8988T (cell line): ENCODE measurements at regions not wholly inside any gene's neighbourhood (a gene's known extent, or its start where the extent isn't known, plus 50 kb on each side); places are given as distances from the start of the nearest gene placed in this dataset.
"Not testable (repeated sequence)": the region's sequence is repeated elsewhere in the genome, so short reads cannot be mapped to it uniquely, and the experiment has no call there.

Source experiments
- DNase-seq: peaks from one replicate; pipeline ENCODE4 v3.0.0; 2011

- DNase-seq = no peak
Measured at GRCh38 chr10:62498271-62498670, 124.1 kb downstream of the ZNF365 start.

DNA sequence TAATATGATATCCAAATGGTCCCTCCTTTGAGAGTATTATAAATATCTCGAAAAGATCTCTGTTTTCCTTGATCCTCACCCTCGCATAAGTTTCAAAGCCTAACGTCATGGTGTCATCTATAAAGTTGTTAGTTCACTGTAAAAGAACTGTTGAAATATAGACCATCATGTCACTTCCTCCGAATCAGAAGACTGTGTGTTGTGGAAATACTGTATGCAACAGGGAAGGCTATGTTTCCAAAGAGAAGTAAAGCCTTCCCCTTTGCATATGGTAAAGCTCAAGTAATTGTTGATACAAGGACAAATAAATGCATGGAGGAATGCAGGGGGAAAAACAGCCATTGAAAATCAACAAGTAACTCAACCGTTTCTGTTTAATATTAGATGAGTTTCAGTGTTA lies 125.9 kb downstream of the ZNF365 start:
- not testable (repeated sequence) for DNase-seq

DNA sequence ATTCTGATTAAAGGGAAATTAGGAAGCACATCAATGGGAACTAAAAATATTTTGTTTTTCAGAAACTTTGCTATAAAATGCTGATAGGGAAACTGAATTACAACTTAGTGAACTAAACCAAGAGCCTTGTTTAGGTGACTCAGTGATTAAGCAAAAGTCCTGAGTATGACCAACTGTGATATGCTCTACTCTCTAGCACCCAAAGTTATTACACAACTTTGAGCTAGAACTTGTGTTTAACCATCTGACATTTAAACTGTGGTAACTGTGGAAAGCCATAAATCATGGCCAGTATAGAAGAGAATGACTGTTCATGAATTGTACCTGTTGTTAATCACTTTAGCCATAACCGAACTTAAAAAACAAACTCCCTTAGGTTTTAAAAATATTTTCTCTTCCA lies 127.4 kb downstream of the ZNF365 start:
- DNase-seq = no peak

GRCh38 chr10:62502995-62503613 lies 128.9 kb downstream of the ZNF365 start:
- no peak for DNase-seq

DNA sequence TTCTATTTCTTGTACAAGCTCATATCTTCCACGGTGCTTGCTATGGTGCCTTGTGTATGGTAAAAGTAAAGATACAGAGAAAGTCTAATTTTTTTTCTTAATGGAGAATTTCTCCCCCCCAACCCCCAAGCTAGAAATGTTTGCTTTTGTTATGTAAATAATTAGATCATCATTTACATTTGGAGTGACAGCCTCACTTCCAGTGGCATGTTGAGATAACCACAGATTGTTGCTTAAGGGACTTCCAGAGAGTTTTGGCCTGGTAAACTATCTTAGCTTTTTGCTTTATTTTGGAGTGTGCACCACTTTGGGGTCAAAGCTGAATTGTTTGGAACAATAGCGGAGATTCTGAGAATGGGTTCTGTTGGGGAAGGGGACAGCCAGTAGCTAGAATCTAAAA lies 129.7 kb downstream of the ZNF365 start:
- DNase-seq = no peak

GRCh38 chr10:62506371-62506770 lies 132.2 kb downstream of the ZNF365 start:
- DNase-seq = no peak

DNA sequence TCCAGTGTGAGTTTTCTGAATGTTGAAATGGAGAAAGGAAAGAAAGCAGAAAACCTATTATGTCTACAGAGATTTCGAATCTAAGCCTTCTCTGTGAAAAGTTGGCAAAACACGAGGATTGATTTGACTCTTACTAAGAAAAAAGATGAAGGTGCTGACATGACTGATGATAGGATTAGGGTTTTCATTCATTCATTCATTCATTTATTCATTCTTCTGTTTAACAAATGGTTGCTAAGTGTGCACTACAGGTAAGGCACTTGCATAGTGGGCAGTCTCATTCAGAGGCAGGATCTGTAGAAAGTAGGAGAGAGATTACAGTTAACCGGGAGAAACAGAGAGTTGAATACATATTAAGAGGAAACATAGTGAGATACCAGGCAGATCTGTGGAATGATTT lies 137.1 kb downstream of the ZNF365 start:
- DNase-seq = no peak

GRCh38 chr10:62511656-62512055 lies 137.5 kb downstream of the ZNF365 start:
- no peak for DNase-seq

- no peak for DNase-seq
Measured at GRCh38 chr10:62512732-62513475, 138.7 kb downstream of the ZNF365 start.

DNA sequence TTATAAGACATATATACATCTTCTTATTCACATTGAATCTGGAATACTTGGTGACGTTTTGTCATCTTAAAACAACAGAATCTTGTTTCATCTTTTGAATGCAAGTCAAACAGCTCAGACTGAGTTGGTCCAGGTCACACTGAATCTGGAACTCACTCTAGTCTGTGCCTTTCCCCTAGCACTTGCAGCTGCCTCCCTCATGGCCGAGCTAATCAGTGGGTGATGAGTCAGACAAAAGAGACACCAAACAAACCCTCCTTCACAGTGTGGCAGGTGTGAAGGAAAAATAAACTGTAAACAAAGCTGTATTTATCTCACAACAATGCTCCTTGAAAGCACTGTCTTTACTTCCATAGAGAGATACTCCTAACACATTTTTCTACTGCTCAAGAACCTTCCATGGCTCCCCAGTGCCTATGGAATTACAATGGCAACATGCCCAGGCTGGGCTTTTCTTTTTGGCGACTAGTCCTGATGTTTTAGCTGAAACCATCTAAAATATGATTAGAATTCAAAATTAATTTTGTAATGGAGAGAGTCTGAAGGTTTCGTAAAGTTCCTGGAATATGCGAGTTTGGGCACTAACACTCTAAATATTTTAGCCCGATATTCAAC lies 140.0 kb downstream of the ZNF365 start:
- no peak for DNase-seq

DNA sequence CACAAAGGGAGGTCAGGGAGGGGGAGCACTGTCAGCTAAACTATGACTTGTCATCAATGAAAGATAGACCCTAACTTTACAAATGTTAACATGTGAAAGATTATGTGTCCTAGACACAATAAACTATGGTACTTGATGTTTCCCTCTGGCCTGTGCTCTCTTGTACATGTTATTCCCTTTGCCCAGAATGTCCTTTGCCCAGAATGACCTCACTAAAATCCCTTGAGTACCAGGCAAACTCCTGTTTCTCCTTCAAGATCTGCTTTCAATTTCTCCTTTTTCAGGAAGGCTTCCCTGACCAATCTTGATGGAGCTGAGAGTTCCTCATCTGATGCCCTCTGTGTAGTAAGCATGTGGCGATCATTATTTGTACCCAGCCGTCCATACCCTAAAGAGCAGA lies 143.1 kb downstream of the ZNF365 start:
- DNase-seq = no peak

DNA sequence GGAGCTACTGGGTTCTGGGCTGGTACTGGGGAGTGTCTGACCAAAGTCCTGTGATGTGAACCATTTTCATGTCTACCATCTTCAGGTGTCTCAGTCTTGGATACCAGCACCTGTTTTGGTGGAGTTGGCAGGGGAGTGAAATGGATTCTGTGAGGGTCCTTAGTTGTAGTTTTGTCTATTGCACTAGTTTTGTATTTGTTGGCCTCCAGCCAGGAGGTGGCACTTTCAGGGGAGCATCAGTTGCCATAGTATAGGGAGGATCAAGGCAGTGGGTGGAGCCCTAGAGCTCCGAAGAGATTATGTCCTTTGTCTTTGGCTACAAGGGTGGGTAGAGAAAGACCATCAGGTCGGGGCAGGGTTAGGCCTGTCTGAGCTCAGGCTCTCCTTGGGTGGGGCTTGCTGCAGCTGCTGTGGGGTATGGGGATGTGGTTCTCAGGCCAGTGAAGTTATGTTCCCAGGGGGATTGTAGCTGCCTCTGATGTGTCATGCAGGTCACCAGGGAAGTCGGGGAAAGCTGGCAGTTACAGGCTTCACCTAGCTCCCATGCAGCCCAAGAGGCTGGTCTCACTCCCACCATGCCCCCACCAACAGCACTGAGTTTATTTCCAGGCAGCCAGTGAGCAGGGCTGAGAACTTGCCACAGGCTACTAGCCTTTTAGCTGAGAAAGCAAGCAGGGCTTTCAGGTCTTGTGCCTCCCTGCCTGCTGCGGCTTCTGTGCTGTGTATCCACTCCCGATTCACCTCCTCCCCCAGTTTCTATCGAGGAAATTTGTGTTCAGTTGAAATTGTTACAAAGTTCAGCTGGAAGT lies 153.1 kb downstream of the ZNF365 start:
- DNase-seq = no peak

GRCh38 chr10:62528441-62528840 lies 154.3 kb downstream of the ZNF365 start:
- DNase-seq = no peak

GRCh38 chr10:62529396-62529795 lies 155.2 kb downstream of the ZNF365 start:
- DNase-seq = no peak

DNA sequence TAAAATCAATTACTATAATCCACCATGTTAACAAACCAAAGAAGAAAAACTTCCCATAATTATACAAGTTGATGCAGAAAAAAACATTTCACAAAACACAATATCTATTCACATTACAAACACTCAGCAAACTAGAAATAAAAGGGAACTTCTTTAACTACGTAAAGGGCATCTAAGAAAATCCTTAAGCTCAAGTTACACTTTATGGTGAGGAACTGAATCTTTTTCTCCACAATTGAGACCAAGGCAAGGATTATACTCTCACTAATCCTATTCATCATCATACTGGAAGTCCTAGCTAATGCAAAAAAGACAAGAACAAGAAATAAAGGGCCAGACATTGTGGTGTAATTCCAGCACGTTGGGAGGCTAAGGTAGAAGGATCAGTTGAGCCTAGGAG lies 159.9 kb downstream of the ZNF365 start:
- no peak for DNase-seq

DNA sequence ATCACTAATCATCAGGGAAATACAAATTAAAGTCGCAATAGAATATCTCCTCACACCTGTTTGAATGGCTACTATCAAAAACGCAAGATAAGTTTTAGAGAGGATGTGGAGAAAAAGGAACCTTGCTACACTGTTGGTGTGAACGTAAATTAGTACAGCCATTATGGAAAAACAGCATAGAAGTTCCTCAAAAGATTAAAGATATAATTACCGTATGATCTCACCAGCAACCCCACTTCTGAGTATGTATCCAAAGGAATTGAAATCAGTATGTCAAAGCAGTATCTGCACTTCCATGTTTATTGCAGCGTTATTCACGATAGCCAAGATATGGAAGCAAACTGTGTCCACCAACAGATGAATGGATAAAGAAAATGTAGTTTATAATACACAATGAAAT lies 164.4 kb downstream of the ZNF365 start:
- no peak for DNase-seq

DNA sequence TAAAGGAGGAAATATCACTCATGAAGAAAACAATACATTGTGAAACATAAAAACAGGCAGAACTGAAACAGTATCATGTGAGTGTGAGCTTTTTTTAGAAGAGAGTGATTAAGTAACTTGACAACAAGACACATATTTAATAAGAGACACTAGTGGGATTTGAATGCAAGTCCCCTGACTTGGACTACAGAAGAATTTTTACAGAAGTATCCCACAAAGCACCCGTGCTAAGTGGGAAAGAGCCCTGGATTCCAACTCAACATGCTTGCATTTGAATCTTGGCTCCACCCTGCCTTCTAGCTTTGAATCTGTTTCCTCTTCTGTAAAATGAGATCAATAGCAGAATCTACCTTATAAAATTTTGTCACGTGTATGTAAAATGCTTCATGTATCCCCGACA lies 166.2 kb downstream of the ZNF365 start:
- no peak for DNase-seq

DNA sequence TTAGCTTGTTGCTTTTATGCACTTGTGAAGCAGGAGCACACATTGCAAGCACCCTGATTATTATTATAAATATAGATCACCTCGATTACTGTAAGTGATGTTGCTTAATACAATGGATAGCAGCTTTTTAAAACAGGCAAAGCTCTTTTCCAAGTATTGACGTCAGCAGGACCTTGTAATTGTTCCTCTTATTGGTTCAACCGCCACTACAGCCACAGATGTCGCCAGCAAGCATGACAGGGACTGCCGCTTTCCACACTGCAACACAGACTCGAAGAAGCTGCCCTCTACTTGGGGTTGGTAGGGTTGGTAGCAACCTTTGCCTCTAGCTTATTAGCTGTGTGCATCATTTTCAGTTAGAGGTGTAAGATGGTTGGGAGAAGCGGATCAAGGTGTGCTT lies 167.6 kb downstream of the ZNF365 start:
- no peak for DNase-seq

DNA sequence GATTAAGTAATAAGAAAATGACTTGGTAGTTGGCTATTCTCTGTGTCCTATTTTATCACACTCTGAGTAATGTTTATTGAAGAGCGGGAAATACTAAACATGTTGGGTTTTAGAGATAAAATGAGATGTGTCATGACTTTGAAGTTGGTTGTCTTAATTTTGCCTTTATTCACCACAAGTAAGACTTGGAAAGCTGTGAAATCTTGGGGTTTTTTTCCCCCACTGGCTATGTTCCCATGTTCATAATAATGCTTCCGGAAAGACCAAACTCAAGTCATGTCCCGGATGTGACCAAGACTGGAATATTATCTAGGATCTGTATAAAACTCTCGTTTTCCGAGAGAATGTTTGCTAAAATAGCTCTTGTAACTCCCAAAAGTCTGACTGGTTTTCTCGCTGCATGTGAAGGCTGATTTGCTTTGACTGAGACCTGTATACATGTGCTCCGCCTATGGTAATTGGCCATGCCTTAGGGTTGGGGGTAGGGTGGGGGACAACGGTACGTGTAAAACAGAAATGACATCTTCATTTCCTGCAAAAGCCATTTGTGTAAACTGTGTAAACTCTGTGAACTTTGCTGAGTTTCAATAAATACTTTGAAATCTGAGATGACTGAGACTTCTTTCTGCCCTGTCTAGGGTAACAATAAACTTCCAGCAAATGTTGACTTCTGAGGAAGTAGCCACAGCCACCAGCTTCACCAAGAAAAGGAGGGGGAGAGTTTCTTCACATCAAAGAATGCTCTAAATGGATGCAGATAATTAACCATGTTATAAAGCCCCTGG lies 169.6 kb downstream of the ZNF365 start:
- DNase-seq = no peak

- no peak for DNase-seq
Measured at GRCh38 chr10:62545160-62546066, 171.2 kb downstream of the ZNF365 start.

DNA sequence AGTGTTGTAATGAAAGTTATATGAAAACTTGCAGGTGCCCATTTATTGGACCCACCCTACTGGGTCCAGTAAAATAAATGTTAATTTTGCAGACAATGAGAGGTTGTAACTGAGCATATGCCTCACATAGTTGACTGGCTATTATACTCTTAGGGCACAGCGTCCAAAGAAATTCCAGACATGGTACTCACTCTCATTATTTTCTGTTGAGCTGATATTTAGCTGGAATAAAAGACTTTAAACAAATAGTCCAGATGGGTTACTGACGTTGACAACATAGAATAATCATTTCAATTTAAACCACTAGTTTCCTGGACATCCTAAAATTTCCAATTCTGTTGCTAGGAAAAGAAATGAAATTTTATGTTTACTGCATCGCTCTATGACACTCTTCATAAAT lies 174.5 kb downstream of the ZNF365 start:
- no peak for DNase-seq

DNA sequence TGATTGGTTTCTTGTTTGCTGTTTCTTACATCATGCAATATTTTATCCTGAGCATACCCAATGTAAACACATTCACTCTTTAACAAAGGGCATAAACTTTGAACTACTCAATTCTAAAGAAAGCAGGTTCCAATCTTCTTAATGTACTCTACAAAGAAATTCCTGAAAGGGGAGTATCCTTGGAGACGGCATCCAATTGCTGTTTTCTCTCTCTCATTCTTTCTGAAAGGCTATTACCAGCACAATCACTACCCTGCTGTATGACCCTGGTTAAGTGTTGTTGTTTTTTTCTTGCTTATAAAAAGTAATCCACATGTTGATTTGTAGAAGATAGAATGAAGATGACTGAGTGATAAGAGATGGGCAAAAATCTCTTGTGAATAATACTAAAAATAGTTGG lies 176.0 kb downstream of the ZNF365 start:
- DNase-seq = no peak
